Panc1 (cell line): ENCODE measurements at regions not wholly inside any gene's neighbourhood (a gene's known extent, or its start where the extent isn't known, plus 50 kb on each side); places are given as distances from the start of the nearest gene placed in this dataset.

Experiments
- ATAC-seq: fragments of 200-7000 bp; cut with Tn5 transposase; 2 replicates; pipeline ENCODE4 v1.9.1; 2020; ENCODE audit warnings: mild to moderate bottlenecking, moderate library complexity
- BruUV-seq: library from RNA; stranded (reverse); fragments of 400-500 nt; replicated peaks from 2 replicates; lab custom pipeline; 2021; lab: Mats Ljungman, UMichigan
- CTCF ChIA-PET: fragments of 300-600 bp; sonication (Branson Sonifier 250); formaldehyde crosslinking; loops from one replicate; lab custom pipeline; 2022; ENCODE audit warnings: antibody characterized with exemption; lab: Charles Lee
- POLR2A ChIA-PET: fragments of 300-600 bp; sonication (Branson Sonifier 250); formaldehyde crosslinking; loops from one replicate; lab custom pipeline; 2022; ENCODE audit warnings: antibody characterized with exemption; lab: Charles Lee
- DNase-seq: peaks from one replicate; pipeline ENCODE4 v3.0.0-alpha.2; 2010; ENCODE audit warnings: low read depth, low spot score
- H3K27ac ChIP-seq: 2 replicates; pipeline ENCODE4 v1.5.1; 2011; ENCODE audit warnings: mild to moderate bottlenecking, low read length, inconsistent platforms
- H3K27me3 ChIP-seq: fragments of 200-500 bp; sonication (Bioruptor generic); 2 replicates; pipeline ENCODE4 v1.6.0; 2014; ENCODE audit warnings: low read length, inconsistent platforms; ENCODE audit not compliant: control insufficient read depth, insufficient read depth
- H3K36me3 ChIP-seq: fragments of 200-500 bp; sonication (Bioruptor generic); 2 replicates; pipeline ENCODE4 v1.5.1; 2014; ENCODE audit warnings: inconsistent platforms, mild to moderate bottlenecking, low read length, moderate library complexity; ENCODE audit not compliant: control insufficient read depth, insufficient read depth
- H3K4me1 ChIP-seq: 2 replicates; pipeline ENCODE4 v1.5.1; 2011; ENCODE audit warnings: inconsistent platforms, mild to moderate bottlenecking, low read length, moderate library complexity; ENCODE audit not compliant: control insufficient read depth, insufficient read depth
- H3K4me3 ChIP-seq, 2 experiments: 2 replicates each; pipeline ENCODE4 v1.5.1; 2011 to 2012; ENCODE audit warnings: low read depth in 2 of 2, low read length in 2 of 2, mild to moderate bottlenecking in 2 of 2, inconsistent platforms in 1 of 2, moderate library complexity in 1 of 2
- H3K9me3 ChIP-seq: fragments of 200-500 bp; sonication (Bioruptor generic); 2 replicates; pipeline ENCODE4 v1.5.1; 2014; ENCODE audit warnings: low read depth, mild to moderate bottlenecking, inconsistent platforms, low read length, moderate library complexity; ENCODE audit not compliant: control insufficient read depth, insufficient read depth
- POLR2AphosphoS5 ChIP-seq: IDR thresholded peaks from 2 replicates; pipeline ENCODE4 v1.6.1; 2012; ENCODE audit warnings: mild to moderate bottlenecking, low read depth, low read length, moderate library complexity
- SIN3A ChIP-seq: IDR thresholded peaks from 2 replicates; pipeline ENCODE4 v1.6.1; 2012; ENCODE audit warnings: low read depth, mild to moderate bottlenecking, low read length, moderate library complexity, borderline replicate concordance; ENCODE audit not compliant: insufficient read depth
- TCF7L2 ChIP-seq: IDR thresholded peaks from 2 replicates; pipeline ENCODE4 v1.6.1; 2011; ENCODE audit warnings: mild to moderate bottlenecking, low read depth, low read length, inconsistent platforms
- in situ Hi-C: cut with HindIII; loops from 2 replicates; pipeline ENCODE4 v1.10.0; 2016; ENCODE audit warnings: low sequenced_read_pairs, low pct_unique_long_range_greater_than_20kb
- intact Hi-C: fragments of 100-400 bp; cut with micrococcal nuclease; formaldehyde crosslinking; loops from one replicate; pipeline ENCODE4 v1.10.0; 2022; ENCODE audit not compliant: unreplicated experiment
- TF ChIP-seq, protein P1 (sequence below), 2 experiments: IDR thresholded peaks; 2 replicates each; pipeline ENCODE4 v1.6.1; 2011 to 2012; ENCODE audit warnings: low read depth in 2 of 2, control low read depth in 1 of 2, low read length in 1 of 2, mild to moderate bottlenecking in 1 of 2, moderate library complexity in 1 of 2; ENCODE audit not compliant: insufficient read depth in 1 of 2
- TF ChIP-seq, protein P2 (sequence below): fragments of 450-650 bp; IDR thresholded peaks from 2 replicates; pipeline ENCODE4 v1.5.1; 2017; ENCODE audit warnings: mild to moderate bottlenecking

DNA sequence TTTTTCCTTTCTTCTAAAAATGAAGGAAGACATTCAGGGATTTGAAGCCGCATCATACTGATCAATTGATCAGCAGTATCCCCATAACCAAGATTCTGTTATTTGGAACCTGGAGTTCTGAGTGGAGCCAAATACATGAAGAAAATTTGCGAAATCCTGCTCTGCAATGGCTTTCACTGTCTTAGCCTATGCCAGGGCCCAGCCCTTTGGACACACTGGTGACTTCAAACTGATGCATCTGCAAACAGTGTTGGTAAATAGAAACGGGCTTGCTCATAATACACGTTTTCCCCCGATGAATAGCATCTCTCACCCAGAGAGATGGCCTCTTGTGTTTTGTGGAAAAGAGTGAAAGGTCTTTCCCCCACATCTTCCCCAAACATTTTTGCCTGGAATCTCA is 87.6 kb upstream of the TOX3 start:
- TF ChIP-seq SIN3A, result no peak
- TF ChIP-seq TCF7L2, result no peak
- no peak for TF ChIP-seq POLR2AphosphoS5
- TF ChIP-seq, protein P1, sequence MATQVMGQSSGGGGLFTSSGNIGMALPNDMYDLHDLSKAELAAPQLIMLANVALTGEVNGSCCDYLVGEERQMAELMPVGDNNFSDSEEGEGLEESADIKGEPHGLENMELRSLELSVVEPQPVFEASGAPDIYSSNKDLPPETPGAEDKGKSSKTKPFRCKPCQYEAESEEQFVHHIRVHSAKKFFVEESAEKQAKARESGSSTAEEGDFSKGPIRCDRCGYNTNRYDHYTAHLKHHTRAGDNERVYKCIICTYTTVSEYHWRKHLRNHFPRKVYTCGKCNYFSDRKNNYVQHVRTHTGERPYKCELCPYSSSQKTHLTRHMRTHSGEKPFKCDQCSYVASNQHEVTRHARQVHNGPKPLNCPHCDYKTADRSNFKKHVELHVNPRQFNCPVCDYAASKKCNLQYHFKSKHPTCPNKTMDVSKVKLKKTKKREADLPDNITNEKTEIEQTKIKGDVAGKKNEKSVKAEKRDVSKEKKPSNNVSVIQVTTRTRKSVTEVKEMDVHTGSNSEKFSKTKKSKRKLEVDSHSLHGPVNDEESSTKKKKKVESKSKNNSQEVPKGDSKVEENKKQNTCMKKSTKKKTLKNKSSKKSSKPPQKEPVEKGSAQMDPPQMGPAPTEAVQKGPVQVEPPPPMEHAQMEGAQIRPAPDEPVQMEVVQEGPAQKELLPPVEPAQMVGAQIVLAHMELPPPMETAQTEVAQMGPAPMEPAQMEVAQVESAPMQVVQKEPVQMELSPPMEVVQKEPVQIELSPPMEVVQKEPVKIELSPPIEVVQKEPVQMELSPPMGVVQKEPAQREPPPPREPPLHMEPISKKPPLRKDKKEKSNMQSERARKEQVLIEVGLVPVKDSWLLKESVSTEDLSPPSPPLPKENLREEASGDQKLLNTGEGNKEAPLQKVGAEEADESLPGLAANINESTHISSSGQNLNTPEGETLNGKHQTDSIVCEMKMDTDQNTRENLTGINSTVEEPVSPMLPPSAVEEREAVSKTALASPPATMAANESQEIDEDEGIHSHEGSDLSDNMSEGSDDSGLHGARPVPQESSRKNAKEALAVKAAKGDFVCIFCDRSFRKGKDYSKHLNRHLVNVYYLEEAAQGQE (IDR thresholded peaks at IDR 0.05; ENCODE audit: insufficient read depth in 1 of 2, low read depth in 2 of 2, low read length in 1 of 2), result no peak
- TF ChIP-seq, protein P2, sequence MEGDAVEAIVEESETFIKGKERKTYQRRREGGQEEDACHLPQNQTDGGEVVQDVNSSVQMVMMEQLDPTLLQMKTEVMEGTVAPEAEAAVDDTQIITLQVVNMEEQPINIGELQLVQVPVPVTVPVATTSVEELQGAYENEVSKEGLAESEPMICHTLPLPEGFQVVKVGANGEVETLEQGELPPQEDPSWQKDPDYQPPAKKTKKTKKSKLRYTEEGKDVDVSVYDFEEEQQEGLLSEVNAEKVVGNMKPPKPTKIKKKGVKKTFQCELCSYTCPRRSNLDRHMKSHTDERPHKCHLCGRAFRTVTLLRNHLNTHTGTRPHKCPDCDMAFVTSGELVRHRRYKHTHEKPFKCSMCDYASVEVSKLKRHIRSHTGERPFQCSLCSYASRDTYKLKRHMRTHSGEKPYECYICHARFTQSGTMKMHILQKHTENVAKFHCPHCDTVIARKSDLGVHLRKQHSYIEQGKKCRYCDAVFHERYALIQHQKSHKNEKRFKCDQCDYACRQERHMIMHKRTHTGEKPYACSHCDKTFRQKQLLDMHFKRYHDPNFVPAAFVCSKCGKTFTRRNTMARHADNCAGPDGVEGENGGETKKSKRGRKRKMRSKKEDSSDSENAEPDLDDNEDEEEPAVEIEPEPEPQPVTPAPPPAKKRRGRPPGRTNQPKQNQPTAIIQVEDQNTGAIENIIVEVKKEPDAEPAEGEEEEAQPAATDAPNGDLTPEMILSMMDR, result no peak
- Histone ChIP-seq H3K9me3 (no peaks in the 10 kb centered on the region), H3K27ac (no peak overlapping the region), H3K27me3 (no peaks in the 10 kb centered on the region), H3K36me3 (no peaks in the 10 kb centered on the region), H3K4me3 (no peak overlapping the region), H3K4me1 (no peaks in the 10 kb centered on the region)
- ATAC-seq, result no peak
- intact Hi-C loops (no loop called here), in situ Hi-C loops (no loop called here)
- no peak for DNase-seq
- no TSS peak for BruUV-seq
- ChIA-PET POLR2A (no interaction called here), CTCF (no interaction called here)

DNA sequence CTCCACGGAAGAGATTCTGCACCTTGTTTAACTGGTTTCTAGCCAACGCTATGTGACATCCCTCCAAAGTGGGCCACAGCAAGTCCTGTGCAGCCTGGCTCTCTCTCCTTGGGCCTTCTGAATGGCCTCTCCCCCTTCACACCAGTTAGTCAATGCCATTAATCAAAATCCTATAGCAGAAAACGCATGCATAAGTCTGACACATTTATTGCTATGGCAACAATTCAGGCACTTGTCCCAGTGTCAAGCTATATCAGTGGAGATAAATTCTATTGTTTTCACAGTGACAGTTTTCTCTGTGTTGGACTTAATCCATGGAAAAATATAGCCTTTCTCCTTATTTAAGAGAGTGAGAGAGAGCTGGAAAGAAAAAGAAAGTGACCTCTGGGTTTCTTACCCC is 87.2 kb upstream of the TOX3 start:
- BruUV-seq, result no TSS peak
- ChIA-PET CTCF (no interaction called here), POLR2A (no interaction called here)
- Histone ChIP-seq H3K4me3 (no peak overlapping the region), H3K27me3 (no peaks in the 10 kb centered on the region), H3K9me3 (no peaks in the 10 kb centered on the region), H3K36me3 (no peaks in the 10 kb centered on the region), H3K27ac (no peak overlapping the region), H3K4me1 (no peaks in the 10 kb centered on the region)
- intact Hi-C loops, result no loop called here
- in situ Hi-C loops, result no loop called here
- ATAC-seq (no peak), DNase-seq (no peak)
- TF ChIP-seq TCF7L2, result no peak
- no peak for TF ChIP-seq POLR2AphosphoS5
- no peak for TF ChIP-seq SIN3A
- TF ChIP-seq, protein P1 (IDR thresholded peaks at IDR 0.05; ENCODE audit: insufficient read depth in 1 of 2, low read depth in 2 of 2, low read length in 1 of 2), result no peak
- TF ChIP-seq, protein P2, result no peak
